Panc1 (cell line): ENCODE measurements at regions not wholly inside any gene's neighbourhood (a gene's known extent, or its start where the extent isn't known, plus 50 kb on each side); places are given as distances from the start of the nearest gene placed in this dataset.

Experiments used
- CTCF ChIP-seq: fragments of 450-650 bp; IDR thresholded peaks from 2 replicates; pipeline ENCODE4 v1.5.1; 2017; ENCODE audit warnings: mild to moderate bottlenecking
- REST ChIP-seq, 2 experiments: IDR thresholded peaks; 2 replicates each; pipeline ENCODE4 v1.6.1; 2011 to 2012; ENCODE audit warnings: low read depth in 2 of 2, control low read depth in 1 of 2, low read length in 1 of 2, mild to moderate bottlenecking in 1 of 2, moderate library complexity in 1 of 2; ENCODE audit not compliant: insufficient read depth in 1 of 2

- TF ChIP-seq CTCF (no peak), REST (IDR thresholded peaks at IDR 0.05; ENCODE audit: insufficient read depth in 1 of 2, low read depth in 2 of 2, low read length in 1 of 2) (no peak)
Observed at GRCh38 chrX:22429704-22430103, 157.0 kb downstream of the CBLL2 start.
